ENCODE measurements at regions not wholly inside any gene's neighbourhood (a gene's known extent, or its start where the extent isn't known, plus 50 kb on each side); places are given as distances from the start of the nearest gene placed in this dataset.

DNA sequence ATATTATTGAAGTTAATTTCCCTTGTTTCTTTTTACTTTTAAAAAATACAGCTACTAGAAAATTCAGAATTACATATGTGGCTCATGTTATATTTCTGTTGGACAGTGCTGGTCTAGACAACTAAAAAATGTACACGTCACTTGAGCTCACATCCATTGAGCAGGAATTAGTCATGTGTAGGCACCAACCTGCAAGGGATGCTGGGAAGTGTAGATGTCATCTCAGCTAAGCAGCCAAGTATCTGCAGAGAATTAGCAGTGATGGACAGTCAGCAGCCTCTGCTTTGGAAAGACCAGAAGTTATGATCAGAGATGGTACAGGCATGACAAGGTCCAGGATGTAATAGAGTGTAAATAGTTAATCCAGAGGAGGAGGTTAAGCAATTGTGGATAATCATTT lies 87.1 kb upstream of the HS3ST2 start:
- no peaks in the 10 kb centered on the region for H3K4me1 ChIP-seq (ENCODE audit: insufficient read depth, low read length, poor library complexity, severe bottlenecking)
- H3K36me3 ChIP-seq (ENCODE audit: insufficient read depth, low read length), result no peaks in the 10 kb centered on the region
- no peak overlapping the region for H3K4me3 ChIP-seq (ENCODE audit: low read depth, low read length, poor library complexity, severe bottlenecking)
- ChIA-PET POLR2A (interaction anchor here (0.6 kb wide), 1 partner anchor 244 kb away, joined by 3 read pairs; no protein-coding TSS in a partner anchor), CTCF (ENCODE audit: unreplicated experiment) (no interaction called here)
- no peaks in the 10 kb centered on the region for H4K20me1 ChIP-seq (ENCODE audit: insufficient read depth, low read length)
- no peaks in the 10 kb centered on the region for H3K9me3 ChIP-seq (ENCODE audit: low read length)
- intact Hi-C loops (cut with micrococcal nuclease; ENCODE audit: unreplicated experiment), result no loop called here
- no peaks in the 10 kb centered on the region for H3K79me2 ChIP-seq (ENCODE audit: insufficient read depth, low read depth, low read length)
- H3K4me2 ChIP-seq (ENCODE audit: low read length), result no peak overlapping the region
- H2AFZ ChIP-seq (ENCODE audit: low read length), result no peak overlapping the region
- no peaks in the 10 kb centered on the region for H3K9me2 ChIP-seq (ENCODE audit: insufficient read depth, low read length)
- no TSS peak for BruUV-seq (replicated peaks)
- H3K27ac ChIP-seq (ENCODE audit: low read depth, low read length, poor library complexity, severe bottlenecking), result no peak overlapping the region
- TF ChIP-seq EZH2phosphoT487 (IDR thresholded peaks at IDR 0.05; ENCODE audit: borderline replicate concordance, low read depth, low read length), result no peak
- TF ChIP-seq, protein P1, sequence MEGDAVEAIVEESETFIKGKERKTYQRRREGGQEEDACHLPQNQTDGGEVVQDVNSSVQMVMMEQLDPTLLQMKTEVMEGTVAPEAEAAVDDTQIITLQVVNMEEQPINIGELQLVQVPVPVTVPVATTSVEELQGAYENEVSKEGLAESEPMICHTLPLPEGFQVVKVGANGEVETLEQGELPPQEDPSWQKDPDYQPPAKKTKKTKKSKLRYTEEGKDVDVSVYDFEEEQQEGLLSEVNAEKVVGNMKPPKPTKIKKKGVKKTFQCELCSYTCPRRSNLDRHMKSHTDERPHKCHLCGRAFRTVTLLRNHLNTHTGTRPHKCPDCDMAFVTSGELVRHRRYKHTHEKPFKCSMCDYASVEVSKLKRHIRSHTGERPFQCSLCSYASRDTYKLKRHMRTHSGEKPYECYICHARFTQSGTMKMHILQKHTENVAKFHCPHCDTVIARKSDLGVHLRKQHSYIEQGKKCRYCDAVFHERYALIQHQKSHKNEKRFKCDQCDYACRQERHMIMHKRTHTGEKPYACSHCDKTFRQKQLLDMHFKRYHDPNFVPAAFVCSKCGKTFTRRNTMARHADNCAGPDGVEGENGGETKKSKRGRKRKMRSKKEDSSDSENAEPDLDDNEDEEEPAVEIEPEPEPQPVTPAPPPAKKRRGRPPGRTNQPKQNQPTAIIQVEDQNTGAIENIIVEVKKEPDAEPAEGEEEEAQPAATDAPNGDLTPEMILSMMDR (conservative IDR thresholded peaks at IDR 0.05; ENCODE audit: low read length), result no peak
- DNase-seq (ENCODE audit: low spot score), result no peak

DNA sequence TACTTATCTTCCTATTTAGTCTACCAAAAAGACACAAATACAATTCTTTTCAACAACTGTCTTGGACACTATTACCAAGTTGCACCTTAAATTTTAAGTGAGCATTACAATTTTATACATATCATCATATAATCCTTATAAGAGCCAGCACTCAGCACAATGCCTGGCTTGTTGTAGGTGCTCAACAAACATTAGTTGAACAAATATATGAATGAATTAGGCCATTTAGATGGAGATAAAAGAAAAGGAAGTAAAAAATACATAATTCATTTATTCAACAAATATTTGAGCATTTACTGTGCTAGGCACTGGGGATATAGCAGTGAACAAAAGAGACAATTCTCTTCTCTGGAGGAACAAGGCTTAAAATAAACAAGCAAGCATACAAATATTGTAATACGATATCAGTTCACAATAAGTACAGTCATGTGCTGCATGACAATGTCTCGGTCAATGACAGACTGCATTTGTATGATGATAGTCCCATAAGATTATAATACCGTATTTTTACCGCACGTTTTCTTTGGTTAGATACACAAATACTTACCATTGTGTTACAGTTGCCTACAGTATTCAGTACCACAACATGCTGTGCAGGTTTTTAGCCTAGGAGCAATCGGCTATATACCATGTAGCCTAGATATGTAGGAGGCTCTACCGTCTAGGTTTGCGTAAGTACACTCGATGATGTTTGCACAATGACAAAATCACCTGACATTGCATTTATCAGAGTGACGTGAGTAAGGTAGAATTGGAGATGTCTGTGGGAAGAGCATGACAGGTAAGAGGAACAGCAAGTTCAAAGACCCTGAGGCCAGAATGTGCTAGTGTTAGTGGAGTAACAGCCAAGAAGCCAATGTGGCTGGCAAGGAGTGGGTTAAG lies 86.4 kb upstream of the HS3ST2 start:
- no TSS peak for BruUV-seq (replicated peaks)
- Histone ChIP-seq H2AFZ (ENCODE audit: low read length) (no peak overlapping the region), H3K4me1 (ENCODE audit: insufficient read depth, low read length, poor library complexity, severe bottlenecking) (no peaks in the 10 kb centered on the region), H3K79me2 (ENCODE audit: insufficient read depth, low read depth, low read length) (no peaks in the 10 kb centered on the region), H3K9me3 (ENCODE audit: low read length) (no peaks in the 10 kb centered on the region), H3K4me3 (ENCODE audit: low read depth, low read length, poor library complexity, severe bottlenecking) (no peak overlapping the region), H3K9me2 (ENCODE audit: insufficient read depth, low read length) (no peaks in the 10 kb centered on the region), H3K36me3 (ENCODE audit: insufficient read depth, low read length) (no peaks in the 10 kb centered on the region), H3K4me2 (ENCODE audit: low read length) (no peak overlapping the region), H4K20me1 (ENCODE audit: insufficient read depth, low read length) (no peaks in the 10 kb centered on the region), H3K27ac (ENCODE audit: low read depth, low read length, poor library complexity, severe bottlenecking) (no peak overlapping the region)
- TF ChIP-seq, protein P1 (conservative IDR thresholded peaks at IDR 0.05; ENCODE audit: low read length), result no peak
- TF ChIP-seq EZH2phosphoT487 (IDR thresholded peaks at IDR 0.05; ENCODE audit: borderline replicate concordance, low read depth, low read length), result no peak
- POLR2A ChIA-PET, result no interaction called here
- intact Hi-C loops (cut with micrococcal nuclease; ENCODE audit: unreplicated experiment), result no loop called here
- no peak for DNase-seq (ENCODE audit: low spot score)
- CTCF ChIA-PET (ENCODE audit: unreplicated experiment), result no interaction called here

DNA sequence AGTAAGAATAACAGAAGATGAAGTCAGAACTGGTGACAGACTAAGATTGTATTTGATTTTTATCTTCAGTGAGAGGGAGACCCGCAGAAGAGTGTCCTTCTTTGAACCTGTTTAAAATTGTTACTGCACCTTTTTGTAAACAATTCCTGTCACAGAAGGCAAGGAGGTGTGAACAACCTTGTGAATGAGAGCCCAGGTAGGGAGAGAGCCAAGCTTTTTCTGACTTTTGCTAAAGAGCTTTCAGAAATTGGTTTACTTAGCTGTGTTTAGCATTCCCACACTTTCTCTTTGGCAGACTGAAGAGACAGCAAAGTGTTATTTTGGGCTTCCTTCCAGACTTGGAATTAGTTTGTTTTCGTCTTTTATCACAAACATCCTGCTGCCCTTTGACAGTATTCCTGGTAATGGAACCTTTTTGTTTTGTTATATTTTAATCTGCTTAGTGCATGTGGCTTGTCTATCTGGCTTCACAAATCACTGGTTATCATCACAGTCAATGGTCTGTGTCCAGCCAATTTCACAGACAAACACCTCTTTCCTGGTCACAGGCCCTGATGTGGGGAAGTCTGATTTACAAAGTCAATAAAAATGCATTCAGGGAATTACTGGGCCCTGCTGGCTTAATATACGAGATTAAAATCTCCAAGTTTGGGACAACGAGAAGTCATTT lies 85.7 kb upstream of the HS3ST2 start:
- CTCF ChIA-PET (ENCODE audit: unreplicated experiment), result no interaction called here
- Histone ChIP-seq H3K36me3 (ENCODE audit: insufficient read depth, low read length) (no peaks in the 10 kb centered on the region), H3K27ac (ENCODE audit: low read depth, low read length, poor library complexity, severe bottlenecking) (no peak overlapping the region), H3K4me2 (ENCODE audit: low read length) (no peak overlapping the region), H4K20me1 (ENCODE audit: insufficient read depth, low read length) (no peaks in the 10 kb centered on the region), H3K4me3 (ENCODE audit: low read depth, low read length, poor library complexity, severe bottlenecking) (no peak overlapping the region), H2AFZ (ENCODE audit: low read length) (no peak overlapping the region), H3K9me2 (ENCODE audit: insufficient read depth, low read length) (no peaks in the 10 kb centered on the region), H3K4me1 (ENCODE audit: insufficient read depth, low read length, poor library complexity, severe bottlenecking) (no peaks in the 10 kb centered on the region), H3K9me3 (ENCODE audit: low read length) (no peaks in the 10 kb centered on the region), H3K79me2 (ENCODE audit: insufficient read depth, low read depth, low read length) (no peaks in the 10 kb centered on the region)
- BruUV-seq (replicated peaks), result no TSS peak
- DNase-seq (ENCODE audit: low spot score), result no peak
- intact Hi-C loops (cut with micrococcal nuclease; ENCODE audit: unreplicated experiment), result no loop called here
- TF ChIP-seq, protein P1 (conservative IDR thresholded peaks at IDR 0.05; ENCODE audit: low read length), result no peak
- no peak for TF ChIP-seq EZH2phosphoT487 (IDR thresholded peaks at IDR 0.05; ENCODE audit: borderline replicate concordance, low read depth, low read length)
- POLR2A ChIA-PET, result no interaction called here

Measured in OCI-LY7 (cell line).